ENCODE measurements at regions not wholly inside any gene's neighbourhood (a gene's known extent, or its start where the extent isn't known, plus 50 kb on each side); places are given as distances from the start of the nearest gene placed in this dataset.
"Not testable (repeated sequence)": the region's sequence is repeated elsewhere in the genome, so short reads cannot be mapped to it uniquely, and the experiment has no call there.

DNA sequence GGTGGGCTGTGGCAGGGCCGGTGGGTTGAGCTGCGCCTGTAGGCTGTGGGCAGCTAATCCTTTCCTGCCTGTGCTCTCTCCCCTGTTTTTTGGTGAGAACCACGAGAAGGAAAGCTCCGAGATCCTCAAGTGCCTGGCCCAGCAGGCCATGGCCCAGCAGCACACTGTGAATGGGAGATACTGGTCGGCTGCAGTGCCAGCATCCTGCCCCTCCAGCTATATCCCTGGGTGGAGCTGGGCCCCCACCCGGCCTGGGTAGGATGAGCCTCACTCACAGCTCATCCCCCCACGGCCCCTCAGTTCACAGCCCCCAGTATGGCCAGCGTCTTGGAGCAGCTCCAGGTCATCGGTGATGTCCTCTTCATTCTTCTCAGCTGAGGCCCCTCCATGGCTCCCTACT, 164.4 kb upstream of the ZNF267 start:
- peaks cover 4% of the 10 kb centered on the region for H3K9me3 Mint-ChIP-seq
- H3K4me3 Mint-ChIP-seq: no peak overlapping the region
- peak overlapping the region; percentile 50 for H3K27ac Mint-ChIP-seq
- H3K4me1 Mint-ChIP-seq: peaks cover 26% of the 10 kb centered on the region
- H3K27me3 Mint-ChIP-seq: peaks cover 3% of the 10 kb centered on the region
- no peak for DNase-seq
- peaks cover 49% of the 10 kb centered on the region for H3K36me3 Mint-ChIP-seq

GRCh38 chr16:31710134-31710533, 163.5 kb upstream of the ZNF267 start:
- peaks cover 3% of the 10 kb centered on the region for H3K27me3 Mint-ChIP-seq
- no peak overlapping the region for H3K4me3 Mint-ChIP-seq
- peak overlapping the region; percentile 20 for H3K27ac Mint-ChIP-seq
- DNase-seq: no peak
- H3K36me3 Mint-ChIP-seq: peaks cover 55% of the 10 kb centered on the region
- peaks cover 11% of the 10 kb centered on the region for H3K9me3 Mint-ChIP-seq
- H3K4me1 Mint-ChIP-seq: peaks cover 36% of the 10 kb centered on the region

DNA sequence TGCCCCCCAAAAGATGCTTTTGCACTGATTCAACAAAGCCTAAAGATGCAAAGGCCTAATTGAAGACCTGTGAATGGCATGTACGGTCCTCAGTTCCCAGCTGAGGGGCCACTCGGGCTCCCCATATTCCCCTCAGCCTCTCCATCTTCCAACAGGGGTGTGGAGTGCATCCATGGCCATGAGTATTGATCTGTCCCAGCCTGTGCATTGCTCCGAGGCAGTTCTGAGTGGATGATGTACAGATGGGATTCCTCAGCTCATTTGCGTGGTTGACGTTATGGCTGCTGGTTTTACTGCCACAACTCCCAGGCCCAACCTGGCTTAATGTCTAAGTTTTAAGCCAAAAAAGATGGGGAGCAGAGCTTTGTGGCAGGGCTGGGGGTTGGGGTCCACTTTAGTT, 162.7 kb upstream of the ZNF267 start:
- DNase-seq: no peak
- peaks cover 11% of the 10 kb centered on the region for H3K9me3 Mint-ChIP-seq
- H3K4me1 Mint-ChIP-seq: peaks cover 43% of the 10 kb centered on the region
- no peak overlapping the region for H3K27ac Mint-ChIP-seq
- H3K27me3 Mint-ChIP-seq: peaks cover 3% of the 10 kb centered on the region
- no peak overlapping the region for H3K4me3 Mint-ChIP-seq
- H3K36me3 Mint-ChIP-seq: peaks cover 56% of the 10 kb centered on the region

- H3K36me3 Mint-ChIP-seq: peaks cover 56% of the 10 kb centered on the region
- H3K4me3 Mint-ChIP-seq: no peak overlapping the region
- H3K4me1 Mint-ChIP-seq: peaks cover 48% of the 10 kb centered on the region
- DNase-seq: no peak
- no peak overlapping the region for H3K27ac Mint-ChIP-seq
- H3K9me3 Mint-ChIP-seq: peaks cover 11% of the 10 kb centered on the region
- H3K27me3 Mint-ChIP-seq: peaks cover 3% of the 10 kb centered on the region
Observed at GRCh38 chr16:31711344-31711845, 162.2 kb upstream of the ZNF267 start.

GRCh38 chr16:31712064-31712540, 161.5 kb upstream of the ZNF267 start:
- Mint-ChIP-seq H3K4me3 (peak overlapping the region; percentile 54), H3K36me3 (peaks cover 62% of the 10 kb centered on the region), H3K9me3 (peaks cover 14% of the 10 kb centered on the region), H3K4me1 (peaks cover 48% of the 10 kb centered on the region), H3K27me3 (peaks cover 3% of the 10 kb centered on the region), H3K27ac (peak overlapping the region; percentile 15)
- DNase-seq: no peak

DNA sequence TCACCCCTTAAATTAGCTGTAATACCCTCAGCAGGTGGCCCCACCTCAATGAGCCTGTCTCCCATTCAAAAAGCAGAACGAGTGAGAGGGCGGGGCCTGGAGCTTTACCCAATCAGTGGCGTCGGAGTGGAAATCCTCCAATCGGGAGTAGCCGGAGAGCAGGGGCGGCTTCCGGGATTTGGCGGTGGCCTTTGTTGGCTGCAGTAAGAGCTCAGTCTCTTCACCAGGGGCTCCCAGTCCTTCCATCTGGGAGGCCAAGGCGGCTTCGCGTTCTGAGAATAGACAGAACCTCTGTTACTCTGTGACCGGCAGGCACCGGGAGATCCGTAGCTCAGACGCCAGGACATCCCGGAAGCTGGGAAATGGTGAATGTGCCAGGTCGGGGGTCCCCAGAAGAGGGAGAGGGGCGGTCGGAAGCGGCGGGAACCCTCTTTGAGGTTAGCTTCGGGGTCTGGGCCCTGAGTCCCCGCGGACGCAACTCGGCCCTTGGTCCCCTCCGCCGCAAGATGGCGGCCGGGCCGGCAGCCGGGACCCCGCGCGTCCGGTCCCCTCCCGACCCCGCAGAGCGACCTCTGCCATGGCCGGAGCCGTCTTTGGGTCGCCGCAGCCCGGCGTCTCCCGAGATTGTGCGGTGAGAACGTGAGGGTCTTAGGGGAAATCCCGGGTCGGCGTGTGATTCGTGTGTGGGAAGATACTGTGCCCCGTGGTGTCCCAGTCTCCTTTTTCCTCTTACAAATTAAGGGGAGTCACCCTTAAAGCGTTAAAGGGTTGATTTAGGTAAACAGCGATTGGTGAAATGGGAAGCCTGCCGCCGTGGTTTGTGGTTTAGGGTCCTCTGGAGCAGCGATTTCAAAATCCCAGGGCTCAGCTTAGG, 160.3 kb upstream of the ZNF267 start:
- peaks cover 14% of the 10 kb centered on the region for H3K9me3 Mint-ChIP-seq
- H3K27ac Mint-ChIP-seq: peak overlapping the region; percentile 99
- H3K27me3 Mint-ChIP-seq: peaks cover 3% of the 10 kb centered on the region
- peak overlapping the region; percentile 99 for H3K4me3 Mint-ChIP-seq
- DNase-seq: peak; percentile 91
- H3K36me3 Mint-ChIP-seq: peaks cover 63% of the 10 kb centered on the region
- peaks cover 52% of the 10 kb centered on the region for H3K4me1 Mint-ChIP-seq

DNA sequence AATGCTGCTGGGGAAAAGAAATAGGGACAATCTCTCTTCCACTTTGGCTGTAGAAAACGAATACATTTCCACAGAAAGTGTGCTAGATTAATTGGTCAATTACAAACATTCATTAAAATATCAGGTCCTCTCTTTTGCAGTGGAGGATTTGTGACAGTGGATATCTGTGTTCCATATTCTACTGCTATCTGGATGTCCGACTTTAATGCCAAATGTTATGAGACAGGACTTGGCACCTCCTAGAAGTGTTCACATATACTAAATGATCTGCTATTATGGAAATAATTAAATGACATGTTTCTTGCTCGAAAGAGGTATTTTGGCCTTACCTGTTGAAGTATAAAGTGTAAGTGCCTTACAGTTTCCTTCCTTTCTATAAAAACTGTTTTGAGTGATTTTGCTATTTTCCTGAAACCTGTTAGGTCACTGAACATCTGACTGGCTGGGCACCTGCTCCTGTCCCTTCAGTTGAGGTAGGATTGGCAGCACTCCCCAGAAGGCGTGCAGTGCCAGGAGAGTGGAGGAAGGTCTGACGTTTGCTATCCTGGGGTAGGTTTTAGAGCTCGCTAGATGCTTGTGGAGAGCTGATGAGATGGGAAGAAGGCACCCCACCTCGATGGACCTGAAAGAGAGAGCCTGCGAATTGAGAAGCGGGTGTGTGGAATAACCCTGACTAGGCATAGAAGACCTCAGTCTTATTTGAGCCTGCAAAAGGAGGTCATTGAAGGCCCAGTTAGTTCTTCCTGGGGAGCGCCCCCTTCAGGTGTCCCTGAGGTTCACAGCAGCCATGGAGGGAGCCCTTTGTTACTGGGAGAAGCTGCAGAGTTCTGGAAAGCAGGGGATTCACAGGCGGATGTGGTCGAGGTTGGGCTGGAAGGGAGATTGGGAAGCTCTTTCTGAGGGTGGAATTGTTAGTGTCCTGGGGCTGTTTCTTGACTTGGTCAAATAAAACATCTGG, 159.4 kb upstream of the ZNF267 start:
- Mint-ChIP-seq H3K27ac (peak overlapping the region; percentile 99), H3K36me3 (peaks cover 66% of the 10 kb centered on the region), H3K4me3 (peak overlapping the region; percentile 99), H3K4me1 (peaks cover 50% of the 10 kb centered on the region), H3K27me3 (peaks cover 3% of the 10 kb centered on the region), H3K9me3 (peaks cover 14% of the 10 kb centered on the region)
- no peak for DNase-seq

- Mint-ChIP-seq H3K27me3 (peaks cover 3% of the 10 kb centered on the region), H3K36me3 (peaks cover 68% of the 10 kb centered on the region), H3K27ac (peak overlapping the region; percentile 99), H3K4me1 (peaks cover 50% of the 10 kb centered on the region), H3K4me3 (peak overlapping the region; percentile 99), H3K9me3 (peaks cover 14% of the 10 kb centered on the region)
- no peak for DNase-seq
Observed at GRCh38 chr16:31714903-31715504, 158.6 kb upstream of the ZNF267 start.

GRCh38 chr16:31715915-31716314, 157.7 kb upstream of the ZNF267 start:
- Mint-ChIP-seq H3K4me3 (no peak overlapping the region), H3K4me1 (peaks cover 53% of the 10 kb centered on the region), H3K36me3 (peaks cover 73% of the 10 kb centered on the region), H3K27ac (peak overlapping the region; percentile 99), H3K9me3 (peaks cover 16% of the 10 kb centered on the region), H3K27me3 (peaks cover 3% of the 10 kb centered on the region)
- no peak for DNase-seq

DNA sequence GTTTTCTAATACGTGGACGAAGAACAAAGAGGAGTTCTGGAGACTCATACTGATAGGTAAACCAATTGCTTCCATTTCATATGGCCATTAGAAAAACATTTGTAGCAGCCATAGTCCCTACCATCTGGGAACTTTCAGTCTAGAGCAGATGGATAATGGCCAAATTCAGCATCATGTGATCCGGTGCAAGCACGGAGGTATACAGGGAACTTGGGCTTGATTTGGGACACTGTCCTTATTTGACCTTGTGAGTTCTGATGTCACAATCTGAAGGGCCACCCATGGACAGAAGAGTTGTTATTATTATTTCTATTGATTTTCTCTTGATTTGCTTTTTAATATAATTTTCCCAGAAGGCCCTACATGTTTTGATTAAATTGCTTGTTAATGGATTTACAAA, 154.6 kb upstream of the ZNF267 start:
- Mint-ChIP-seq H3K27me3 (no peaks in the 10 kb centered on the region), H3K36me3 (peaks cover 86% of the 10 kb centered on the region), H3K4me3 (no peak overlapping the region), H3K9me3 (peaks cover 20% of the 10 kb centered on the region), H3K4me1 (peaks cover 41% of the 10 kb centered on the region), H3K27ac (no peak overlapping the region)
- no peak for DNase-seq

DNA sequence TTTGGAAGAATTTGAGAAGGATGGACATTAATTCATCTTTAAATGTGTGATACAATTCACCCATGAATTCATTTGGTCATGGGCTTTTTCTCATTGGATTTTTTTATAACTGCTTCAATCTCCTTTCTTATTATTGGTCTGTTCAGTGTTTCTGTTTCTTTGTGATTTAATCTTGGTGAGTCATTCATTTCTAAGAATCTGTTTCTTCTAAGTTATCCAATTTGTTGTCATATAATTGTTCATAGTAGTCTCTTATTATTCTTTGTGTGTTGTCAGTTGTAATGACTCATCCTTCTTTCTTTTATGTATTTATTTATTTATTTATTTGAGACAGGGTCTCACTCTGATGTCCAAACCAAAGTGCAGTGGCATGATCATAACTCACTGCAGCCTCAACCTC, 146.1 kb upstream of the ZNF267 start:
- H3K9me3 Mint-ChIP-seq: peaks cover 47% of the 10 kb centered on the region
- H3K4me1 Mint-ChIP-seq: peaks cover 3% of the 10 kb centered on the region
- no peak overlapping the region for H3K4me3 Mint-ChIP-seq
- H3K27ac Mint-ChIP-seq: no peak overlapping the region
- no peak for DNase-seq
- no peaks in the 10 kb centered on the region for H3K27me3 Mint-ChIP-seq
- peaks cover 86% of the 10 kb centered on the region for H3K36me3 Mint-ChIP-seq

DNA sequence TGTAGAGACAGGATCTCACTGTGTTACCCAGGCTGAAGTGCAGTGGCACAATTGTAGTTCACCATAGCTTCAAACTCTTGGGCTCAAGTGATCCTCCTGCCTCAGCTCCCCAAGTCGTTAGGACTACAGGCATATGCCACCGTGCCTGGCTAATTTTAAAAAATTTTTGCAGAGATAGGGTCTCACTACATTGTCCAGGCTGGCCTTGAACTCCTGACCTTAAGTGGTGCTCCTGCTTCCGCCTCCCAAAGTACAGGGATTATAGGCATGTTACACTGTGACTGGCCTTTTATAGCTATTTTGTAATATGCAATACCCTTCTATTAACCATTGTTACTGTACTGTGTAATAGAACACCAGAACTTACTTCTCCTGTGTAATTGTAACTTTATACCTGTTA, 139.3 kb upstream of the ZNF267 start:
- H3K4me1 Mint-ChIP-seq: no peaks in the 10 kb centered on the region
- H3K27ac Mint-ChIP-seq: no peak overlapping the region
- H3K36me3 Mint-ChIP-seq: peaks cover 88% of the 10 kb centered on the region
- no peaks in the 10 kb centered on the region for H3K27me3 Mint-ChIP-seq
- DNase-seq: no peak
- no peak overlapping the region for H3K4me3 Mint-ChIP-seq
- H3K9me3 Mint-ChIP-seq: peaks cover 66% of the 10 kb centered on the region

GRCh38 chr16:31745098-31745497, 128.5 kb upstream of the ZNF267 start:
- not testable (repeated sequence) for H3K4me3 Mint-ChIP-seq, H3K4me1 Mint-ChIP-seq
- peaks cover 80% of the 10 kb centered on the region for H3K9me3 Mint-ChIP-seq

DNA sequence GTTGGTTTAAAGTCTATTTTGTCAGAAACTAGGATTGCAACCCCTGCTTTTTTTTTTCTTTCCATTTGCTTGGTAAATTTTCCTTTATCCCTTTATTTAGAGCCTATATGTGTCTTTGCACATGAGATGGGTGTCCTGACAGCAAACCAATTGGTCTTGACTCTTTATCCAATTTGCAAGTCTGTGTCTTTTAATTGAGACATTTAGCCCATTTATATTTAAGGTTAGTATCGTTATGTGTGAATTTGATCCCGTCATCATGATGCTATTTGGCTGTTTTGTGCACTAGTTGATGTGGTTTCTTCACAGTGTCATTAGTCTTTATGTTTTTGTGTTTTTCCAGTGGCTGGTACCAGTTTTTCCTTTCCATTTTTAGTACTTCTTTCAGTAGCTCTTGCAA, 127.7 kb upstream of the ZNF267 start:
- Mint-ChIP-seq H3K27me3 (no peaks in the 10 kb centered on the region), H3K9me3 (peaks cover 77% of the 10 kb centered on the region), H3K4me1 (no peaks in the 10 kb centered on the region), H3K4me3 (no peak overlapping the region), H3K27ac (no peak overlapping the region), H3K36me3 (peaks cover 99% of the 10 kb centered on the region)
- DNase-seq: no peak

More at GRCh38 chr16:31745098-31745497, 128.5 kb upstream of the ZNF267 start:
- peaks cover 99% of the 10 kb centered on the region for H3K36me3 Mint-ChIP-seq
- not testable (repeated sequence) for DNase-seq, H3K27ac Mint-ChIP-seq, H3K27me3 Mint-ChIP-seq

Measured in activated naive CD8-positive, alpha-beta T cell treated with anti-CD3 and anti-CD28 coated beads for 36 hours (primary cell).